RKO (cell line): ENCODE measurements at regions not wholly inside any gene's neighbourhood (a gene's known extent, or its start where the extent isn't known, plus 50 kb on each side); places are given as distances from the start of the nearest gene placed in this dataset.

Experiments used
- DNase-seq: peaks from one replicate; pipeline ENCODE4 v3.0.0-alpha.2; 2016; ENCODE audit warnings: low spot score

DNA sequence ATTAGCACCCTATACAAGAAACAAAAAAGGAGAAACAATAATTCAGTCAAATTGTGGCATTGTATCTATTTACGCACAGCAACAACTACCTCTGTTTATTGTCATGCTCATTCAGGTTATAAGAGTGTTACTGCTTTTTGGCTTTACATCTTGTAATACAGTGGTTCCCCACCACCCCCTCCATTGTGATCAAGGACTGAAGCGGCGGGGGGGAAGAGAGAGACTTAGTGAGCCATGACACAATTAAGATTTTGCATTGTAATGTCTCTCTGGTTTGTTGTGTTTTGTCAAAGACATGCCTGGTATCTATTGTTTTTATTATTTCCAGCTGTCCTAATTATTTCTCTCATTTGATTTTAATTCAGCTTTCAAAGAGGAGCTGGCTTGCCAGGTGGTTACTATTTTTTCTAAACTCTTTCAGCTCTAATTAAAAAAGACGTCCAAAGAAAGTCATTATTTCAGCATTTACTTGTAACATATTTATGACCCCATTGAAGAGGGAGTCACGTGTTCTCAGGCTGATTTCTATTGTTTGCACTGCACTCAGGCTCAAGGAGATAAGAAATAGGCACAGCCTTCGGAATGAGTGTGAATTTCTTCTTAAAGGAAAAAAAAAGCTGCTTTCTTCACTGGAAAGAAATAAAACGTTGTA is 234.4 kb upstream of the TBL1XR1 start:
- DNase-seq = no peak

- DNase-seq = no peak
These were observed 238.0 kb upstream of the TBL1XR1 start for GRCh38 chr3:177435301-177435700.

DNA sequence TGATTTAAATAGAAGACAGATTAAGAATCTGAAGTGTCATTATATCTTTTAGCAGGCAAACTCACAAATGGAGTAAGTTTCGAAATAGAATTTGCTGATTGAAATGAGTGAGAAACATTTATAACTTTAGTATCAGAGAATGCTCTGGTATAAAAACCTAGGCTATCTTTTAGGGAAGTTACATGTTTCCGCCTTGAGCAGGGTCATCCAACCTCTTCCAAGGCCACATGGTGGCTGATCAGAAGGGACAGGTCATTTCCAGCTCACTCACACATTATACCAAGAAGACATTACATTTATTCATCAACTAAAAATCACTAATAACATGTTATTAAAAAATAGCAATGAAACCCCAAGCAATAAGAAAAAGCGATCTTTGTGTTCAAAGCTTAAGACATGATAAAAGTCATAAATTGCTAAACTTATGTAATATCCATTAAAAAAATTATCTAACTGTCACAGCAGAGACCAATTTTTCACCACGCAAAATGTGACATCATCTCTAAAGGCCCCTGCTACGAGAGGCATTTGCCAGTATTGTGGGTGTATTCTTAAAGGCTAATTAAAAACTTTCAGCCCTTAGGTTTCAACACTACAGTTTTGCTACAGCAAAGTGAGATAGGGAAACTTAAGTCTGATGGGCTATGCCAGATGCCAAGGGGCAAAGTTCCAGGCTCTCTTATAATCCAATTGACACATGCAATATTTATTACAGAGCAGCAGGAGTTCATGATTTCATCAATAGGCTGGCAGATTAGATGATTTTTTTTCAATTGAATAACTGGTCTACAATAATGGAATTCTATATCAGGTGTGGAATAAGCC is 240.4 kb upstream of the TBL1XR1 start:
- no peak for DNase-seq

- no peak for DNase-seq
These were observed 241.4 kb upstream of the TBL1XR1 start for GRCh38 chr3:177438596-177439220.

GRCh38 chr3:177439694-177440269 is 242.5 kb upstream of the TBL1XR1 start:
- no peak for DNase-seq

DNA sequence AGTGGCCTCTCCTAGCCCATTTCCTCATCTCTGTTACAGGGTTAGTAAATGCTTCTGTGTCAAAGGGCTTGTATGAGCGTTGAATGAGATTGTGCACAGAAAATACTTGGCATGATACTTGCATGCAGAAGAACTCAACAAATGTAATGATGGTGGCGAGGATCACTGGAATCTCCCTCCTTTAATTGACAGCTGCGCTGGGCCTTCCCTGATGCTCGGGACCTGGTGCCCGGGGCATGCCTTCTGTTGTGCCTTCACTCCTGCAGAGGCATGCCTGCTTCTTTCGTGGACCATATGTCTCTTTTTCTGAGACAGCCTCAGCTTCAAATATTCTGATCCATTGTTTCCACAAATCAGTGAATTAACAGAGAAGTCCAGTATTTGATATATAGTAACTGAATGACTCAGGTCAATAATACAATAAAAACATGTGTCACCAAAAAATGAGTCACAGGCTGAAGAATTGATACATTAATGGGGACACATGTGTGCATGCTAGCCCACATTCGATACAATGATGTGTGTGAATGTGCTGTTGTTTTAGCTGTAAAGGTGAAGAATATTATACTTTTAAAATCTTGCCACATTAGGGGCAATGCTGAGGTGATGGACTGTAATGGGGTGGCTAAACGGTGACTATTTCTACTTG is 243.3 kb upstream of the TBL1XR1 start:
- DNase-seq = no peak

GRCh38 chr3:177441276-177441812 is 244.1 kb upstream of the TBL1XR1 start:
- no peak for DNase-seq

GRCh38 chr3:177441813-177442646 is 244.7 kb upstream of the TBL1XR1 start:
- DNase-seq = no peak

DNA sequence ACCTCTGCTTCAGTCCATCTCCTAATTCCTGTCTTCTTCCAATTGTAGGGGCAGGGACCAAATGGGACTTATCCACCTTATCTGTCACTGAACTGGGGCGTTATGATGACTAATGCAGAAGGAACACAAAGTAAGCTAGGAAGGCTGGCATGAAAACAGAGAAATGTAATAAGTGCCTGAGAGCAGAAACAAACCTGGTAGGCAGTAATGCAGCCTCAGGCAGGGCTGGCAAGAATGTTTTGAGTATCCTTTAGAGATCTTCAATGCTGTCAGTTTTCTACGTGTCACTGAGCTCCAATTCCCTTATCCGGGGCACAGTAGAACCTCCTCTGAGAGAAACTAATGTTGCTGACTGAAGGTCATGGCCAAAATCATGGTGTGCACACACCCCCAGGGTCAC is 246.2 kb upstream of the TBL1XR1 start:
- peak; percentile 8 for DNase-seq

DNA sequence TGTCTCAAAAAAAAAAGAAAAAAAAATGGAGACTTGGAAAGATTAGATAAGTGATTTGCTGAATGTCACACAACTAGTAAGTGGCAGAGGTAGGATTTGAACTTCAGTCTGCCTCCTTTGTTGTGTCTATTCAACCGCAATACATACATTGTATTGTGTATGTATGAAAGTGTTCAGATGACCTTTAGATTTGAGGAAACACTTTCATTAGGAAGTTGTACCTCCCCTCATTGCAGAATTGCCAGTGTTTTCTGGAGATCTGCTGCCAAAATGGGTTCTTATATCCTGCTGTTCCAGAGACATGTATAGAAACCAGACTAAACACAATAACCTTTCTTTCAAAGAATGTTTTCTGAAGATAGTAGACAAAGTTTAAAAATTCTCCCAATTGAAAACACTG is 247.4 kb upstream of the TBL1XR1 start:
- DNase-seq = no peak

GRCh38 chr3:177445549-177445948 is 248.3 kb upstream of the TBL1XR1 start:
- DNase-seq = no peak

DNA sequence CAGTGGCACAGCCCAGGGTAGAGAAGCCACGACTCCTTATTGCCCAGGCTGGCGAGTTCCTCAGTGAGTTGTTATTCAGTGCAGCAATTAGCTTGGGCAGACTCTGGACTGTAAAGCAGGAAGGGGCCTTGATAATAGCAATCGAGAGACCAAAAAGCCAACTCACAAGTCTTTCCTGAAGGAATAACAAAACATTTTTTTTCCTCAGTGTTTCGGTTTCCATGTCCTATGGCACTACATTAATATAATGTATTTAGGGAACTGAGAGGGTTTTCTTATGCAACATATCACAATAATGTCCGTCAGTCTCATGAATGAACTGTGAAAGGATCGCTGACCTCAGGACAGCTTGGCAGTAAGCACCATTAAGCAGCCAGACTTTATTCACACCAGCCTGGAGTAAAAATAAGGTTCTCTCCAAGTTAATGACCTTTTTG is 248.9 kb upstream of the TBL1XR1 start:
- DNase-seq = no peak

DNA sequence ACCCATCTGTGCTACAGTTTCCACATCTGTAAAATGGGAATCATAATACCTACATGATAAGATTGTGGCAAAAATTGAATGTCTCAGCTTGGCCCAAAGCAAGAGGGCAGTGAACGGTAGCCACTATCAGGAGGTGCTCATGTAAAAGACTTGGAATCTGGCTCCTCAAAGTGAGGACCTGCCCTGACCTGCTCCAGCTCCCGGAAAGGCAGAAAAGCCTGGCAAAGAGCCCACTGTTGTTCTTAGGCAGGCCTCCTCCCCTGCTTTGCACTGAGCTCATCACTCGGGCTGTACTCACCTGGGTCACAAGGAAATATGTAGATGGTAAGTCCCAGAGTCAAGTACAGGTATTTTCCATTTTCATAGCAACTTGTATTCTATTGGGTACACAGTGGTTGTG is 250.7 kb upstream of the TBL1XR1 start:
- DNase-seq = no peak

DNA sequence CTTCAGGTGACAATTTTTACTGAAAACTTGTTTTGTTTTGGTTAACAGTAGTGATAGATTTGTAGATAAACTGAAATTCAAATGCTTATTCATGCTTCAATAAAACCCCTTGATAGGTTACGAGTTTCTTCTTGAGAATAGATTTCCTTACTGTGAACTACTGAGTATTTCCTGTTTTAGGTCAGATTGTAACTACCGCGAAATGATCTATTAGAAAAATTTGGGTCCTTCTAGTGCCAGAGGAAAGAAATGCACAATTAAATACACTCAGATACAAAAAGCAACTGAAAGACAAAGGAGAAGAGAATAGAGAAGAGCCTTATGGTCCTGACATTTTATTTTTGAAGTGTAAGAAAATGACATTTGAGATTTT is 251.7 kb upstream of the TBL1XR1 start:
- DNase-seq = no peak

DNA sequence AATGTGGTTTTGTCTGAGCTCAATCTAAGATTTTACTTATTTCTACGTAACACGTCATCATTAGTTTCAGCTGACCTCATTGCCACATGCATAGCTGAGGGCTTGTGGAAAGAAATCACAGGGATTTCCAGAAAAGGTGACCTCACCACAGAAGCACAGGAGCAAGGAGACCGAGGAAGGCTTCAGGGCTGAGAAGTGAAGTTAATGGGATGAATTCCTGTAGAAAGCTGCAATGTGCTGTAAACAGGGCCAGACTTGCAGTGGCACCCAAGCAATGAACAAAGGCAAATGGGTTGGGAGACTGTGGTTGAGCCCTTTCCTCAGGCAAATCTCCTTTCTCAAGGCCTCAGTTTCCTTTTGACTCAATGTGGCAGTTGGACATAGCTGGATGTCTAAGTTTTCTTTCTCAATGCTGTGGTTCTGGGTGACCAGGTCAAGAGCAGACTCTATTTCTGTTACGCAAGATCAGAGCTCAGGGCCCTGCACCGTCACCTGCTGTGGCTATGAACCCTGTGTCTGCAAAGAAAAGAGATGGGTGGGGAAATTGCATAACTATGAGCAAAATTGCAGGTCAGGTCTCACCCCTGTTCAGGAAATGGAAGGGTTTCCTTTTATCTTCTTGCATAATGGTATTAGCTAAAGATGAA is 252.2 kb upstream of the TBL1XR1 start:
- DNase-seq = no peak

GRCh38 chr3:177451301-177451750 is 254.0 kb upstream of the TBL1XR1 start:
- no peak for DNase-seq

- peak; percentile 29 for DNase-seq
These were observed 254.9 kb upstream of the TBL1XR1 start for GRCh38 chr3:177451864-177452830.

- no peak for DNase-seq
These were observed 255.7 kb upstream of the TBL1XR1 start for GRCh38 chr3:177452831-177453450.

DNA sequence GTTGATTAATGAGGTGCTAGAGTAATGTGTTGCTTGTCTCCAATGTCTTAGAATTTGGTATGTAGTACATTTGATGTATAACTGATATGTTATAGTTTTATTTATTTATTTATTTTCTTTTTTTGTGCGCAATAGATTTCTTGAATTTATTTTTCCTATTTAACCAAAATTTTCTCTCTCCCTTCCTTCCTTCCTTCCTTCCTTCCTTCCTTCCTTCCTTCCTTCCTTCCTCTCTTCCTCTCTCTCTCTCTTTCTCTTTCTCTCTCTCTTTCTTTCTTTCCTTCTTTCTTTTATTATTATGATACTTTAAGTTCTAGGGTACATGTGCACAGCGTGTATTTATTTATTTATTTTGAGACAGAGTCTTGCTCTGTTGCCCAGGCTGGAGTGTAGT is 256.2 kb upstream of the TBL1XR1 start:
- DNase-seq = no peak
